IMR-90 (cell line): ENCODE measurements at regions not wholly inside any gene's neighbourhood (a gene's known extent, or its start where the extent isn't known, plus 50 kb on each side); places are given as distances from the start of the nearest gene placed in this dataset.

Experiments used
- ATAC-seq: fragments of 200-7000 bp; cut with Tn5 transposase; 2 replicates; pipeline ENCODE4 v1.9.1; 2020; ENCODE audit warnings: low read depth, mild to moderate bottlenecking, moderate library complexity
- BruUV-seq: library from RNA; stranded (reverse); fragments of 400-500 nt; replicated peaks from 2 replicates; lab custom pipeline; 2021; lab: Mats Ljungman, UMichigan
- CTCF ChIA-PET: fragments of 300-600 bp; formaldehyde crosslinking; extraction: SDS; loops from one replicate; lab custom pipeline; 2021; ENCODE audit warnings: antibody characterized with exemption; lab: Yijun Ruan, JAX
- POLR2A ChIA-PET: fragments of 300-600 bp; sonication (Branson Sonifier 250); formaldehyde crosslinking; loops from one replicate; lab custom pipeline; 2022; ENCODE audit warnings: antibody characterized with exemption; ENCODE audit not compliant: unreplicated experiment; lab: Charles Lee
- DNase-seq: peaks from one replicate; pipeline ENCODE4 v3.0.0; 2013
- H2AFZ ChIP-seq: replicated peaks from 2 replicates; pipeline ENCODE3; 2013; ENCODE audit warnings: low read length, mild to moderate bottlenecking; ENCODE audit not compliant: poor library complexity
- H2AK5ac ChIP-seq: 2 replicates; pipeline ENCODE4 v1.6.1; 2013; ENCODE audit warnings: low read depth, low read length, inconsistent platforms
- H2AK9ac ChIP-seq: replicated peaks from 2 replicates; pipeline ENCODE3; 2013; ENCODE audit warnings: mild to moderate bottlenecking, low read depth, low read length, moderate library complexity; ENCODE audit not compliant: poor library complexity
- H2BK120ac ChIP-seq: 2 replicates; pipeline ENCODE4 v1.6.1; 2013; ENCODE audit warnings: low read depth, low read length, inconsistent platforms
- H2BK15ac ChIP-seq: 3 replicates; pipeline ENCODE4 v1.6.1; 2013; ENCODE audit warnings: low read depth, low read length, inconsistent platforms
- H2BK20ac ChIP-seq: 2 replicates; pipeline ENCODE4 v1.6.1; 2013; ENCODE audit warnings: low read depth, mild to moderate bottlenecking, inconsistent platforms, low read length, moderate library complexity
- H2BK5ac ChIP-seq: 2 replicates; pipeline ENCODE4 v1.6.1; 2013; ENCODE audit warnings: mild to moderate bottlenecking, low read depth, low read length, inconsistent platforms; ENCODE audit not compliant: poor library complexity, severe bottlenecking
- H3K14ac ChIP-seq: replicated peaks from 2 replicates; pipeline ENCODE4 v1.6.1; 2013; ENCODE audit warnings: low read depth, low read length, inconsistent platforms
- H3K18ac ChIP-seq: 2 replicates; pipeline ENCODE4 v1.6.1; 2013; ENCODE audit warnings: low read depth, low read length, control low read depth
- H3K23ac ChIP-seq: 2 replicates; pipeline ENCODE4 v1.6.1; 2013; ENCODE audit warnings: low read depth, low read length, inconsistent platforms
- H3K27ac ChIP-seq: 2 replicates; pipeline ENCODE4 v1.5.1; 2013; ENCODE audit warnings: mild to moderate bottlenecking, control low read depth, low read length; ENCODE audit not compliant: insufficient read depth
- H3K27me3 ChIP-seq: 2 replicates; pipeline ENCODE4 v1.6.1; 2013; ENCODE audit warnings: low read length; ENCODE audit not compliant: control insufficient read depth, insufficient read depth
- H3K36me3 ChIP-seq: 2 replicates; pipeline ENCODE4 v1.6.1; 2013; ENCODE audit warnings: low read length, mixed read lengths; ENCODE audit not compliant: control insufficient read depth, insufficient read depth
- H3K4ac ChIP-seq: 2 replicates; pipeline ENCODE4 v1.6.1; 2013; ENCODE audit warnings: low read depth, low read length, inconsistent platforms
- H3K4me1 ChIP-seq: 2 replicates; pipeline ENCODE4 v1.6.1; 2013; ENCODE audit warnings: low read length, mixed read lengths; ENCODE audit not compliant: control insufficient read depth, insufficient read depth
- H3K4me2 ChIP-seq: 2 replicates; pipeline ENCODE4 v1.6.1; 2013; ENCODE audit warnings: low read depth, mild to moderate bottlenecking, control low read depth, low read length, moderate library complexity
- H3K4me3 ChIP-seq: 2 replicates; pipeline ENCODE4 v1.5.1; 2013; ENCODE audit warnings: low read depth, mild to moderate bottlenecking, control low read depth, low read length, moderate library complexity; ENCODE audit not compliant: insufficient read depth
- H3K56ac ChIP-seq: 2 replicates; pipeline ENCODE4 v1.6.1; 2013; ENCODE audit warnings: low read length, inconsistent platforms; ENCODE audit not compliant: insufficient read depth; ENCODE audit errors: extremely low read depth
- H3K79me1 ChIP-seq, 2 experiments: 2 replicates each; pipeline ENCODE4 v1.6.1; 2013; ENCODE audit warnings: low read length in 2 of 2, inconsistent platforms in 1 of 2, low read depth in 1 of 2
- H3K9ac ChIP-seq: 2 replicates; pipeline ENCODE4 v1.6.1; 2013; ENCODE audit warnings: low read depth, low read length, control low read depth
- H3K9me1 ChIP-seq: 2 replicates; pipeline ENCODE4 v1.6.1; 2013; ENCODE audit warnings: low read length, inconsistent platforms; ENCODE audit not compliant: insufficient read depth
- H3K9me3 ChIP-seq: 2 replicates; pipeline ENCODE4 v1.6.1; 2013; ENCODE audit warnings: low read length; ENCODE audit not compliant: control insufficient read depth, insufficient read depth
- H4K20me1 ChIP-seq: 2 replicates; pipeline ENCODE4 v1.6.1; 2013; ENCODE audit warnings: low read length, inconsistent platforms; ENCODE audit not compliant: insufficient read depth
- H4K5ac ChIP-seq: 2 replicates; pipeline ENCODE4 v1.6.1; 2013; ENCODE audit warnings: mild to moderate bottlenecking, low read depth, low read length, control low read depth
- H4K8ac ChIP-seq, 2 experiments: 2 replicates each; pipeline ENCODE4 v1.6.1; 2013; ENCODE audit warnings: low read depth in 2 of 2, low read length in 2 of 2, control low read depth in 1 of 2, inconsistent platforms in 1 of 2
- H4K91ac ChIP-seq: 2 replicates; pipeline ENCODE4 v1.6.1; 2013; ENCODE audit warnings: low read depth, low read length, inconsistent platforms; ENCODE audit not compliant: insufficient read depth
- BHLHE40 ChIP-seq: fragments of 150-350 bp; IDR thresholded peaks from 2 replicates; pipeline ENCODE4 v1.6.1; 2016; ENCODE audit warnings: mild to moderate bottlenecking, low read depth, low read length
- CEBPB ChIP-seq: IDR thresholded peaks from 2 replicates; pipeline ENCODE4 v1.6.1; 2012; ENCODE audit warnings: low read depth, low read length, improper control_type of control experiment
- MAFK ChIP-seq: IDR thresholded peaks from 2 replicates; pipeline ENCODE4 v1.6.1; 2012; ENCODE audit warnings: low read depth, low read length, improper control_type of control experiment
- POLR2A ChIP-seq: IDR thresholded peaks from 2 replicates; pipeline ENCODE4 v1.6.1; 2012; ENCODE audit warnings: mild to moderate bottlenecking, low read depth, low read length
- RFX5 ChIP-seq: IDR thresholded peaks from 2 replicates; pipeline ENCODE4 v1.8.0; 2012; ENCODE audit warnings: low read depth, mild to moderate bottlenecking, low read length, moderate library complexity
- WGBS, 2 experiments: methylation state at CpG; one replicate each; pipeline versions ENCODE4 v1.1.5 to v1.1.7; 2013; ENCODE audit warnings: missing lambda C conversion rate in 2 of 2; ENCODE audit not compliant: insufficient read length in 1 of 2; ENCODE audit errors: extremely low coverage in 2 of 2; 5-methylcytosine and 5-hydroxymethylcytosine counted together
- dilution Hi-C: fragments of 300-500 bp; cut with HindIII; formaldehyde crosslinking; loops from one replicate; pipeline ENCODE4 v1.14.3; 2018; ENCODE audit warnings: low sequenced_read_pairs; ENCODE audit not compliant: unreplicated experiment
- in situ Hi-C: fragments of 300-500 bp; cut with MboI; formaldehyde crosslinking; loops from 3 replicates; pipeline ENCODE4 v1.14.3; 2019; ENCODE audit warnings: low sequenced_read_pairs, inconsistent platforms, mixed read lengths
- intact Hi-C: fragments of 100-400 bp; cut with micrococcal nuclease; formaldehyde crosslinking; loops from 2 replicates; pipeline ENCODE4 v1.10.0; 2022

DNA sequence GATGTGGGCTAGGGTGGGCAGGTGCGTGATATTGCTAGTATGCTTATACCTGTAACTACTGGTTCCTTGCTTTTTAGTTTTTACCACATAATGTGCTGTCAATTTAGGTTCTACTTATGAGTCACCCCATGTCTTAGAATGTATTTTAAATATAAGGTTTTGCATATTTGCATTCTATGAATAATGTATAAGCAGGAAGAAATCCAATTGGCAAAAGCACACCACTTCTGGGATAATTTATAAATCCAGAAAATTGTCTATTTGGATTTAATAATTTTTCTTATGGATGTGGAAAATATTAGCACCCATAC, 421.6 kb downstream of the PCDH7 start:
- intact Hi-C loops: no loop called here
- Histone ChIP-seq H3K4me3 (no peak overlapping the region), H3K36me3 (no peaks in the 10 kb centered on the region), H2BK20ac (no peak overlapping the region), H2AK5ac (no peak overlapping the region), H2BK15ac (no peak overlapping the region), H3K4ac (no peak overlapping the region), H4K5ac (no peak overlapping the region), H4K20me1 (no peaks in the 10 kb centered on the region), H3K79me1 (no peaks in the 10 kb centered on the region), H3K27me3 (no peaks in the 10 kb centered on the region), H2AFZ (no peak overlapping the region), H3K4me1 (no peaks in the 10 kb centered on the region), H4K8ac (no peak overlapping the region), H2AK9ac (no peak overlapping the region), H3K18ac (no peak overlapping the region), H3K14ac (no peak overlapping the region), H3K4me2 (no peak overlapping the region), H3K9ac (no peak overlapping the region), H2BK5ac (no peak overlapping the region), H3K9me1 (no peaks in the 10 kb centered on the region), H3K23ac (no peak overlapping the region), H3K9me3 (no peaks in the 10 kb centered on the region), H3K56ac (no peak overlapping the region), H3K27ac (no peak overlapping the region), H4K91ac (no peak overlapping the region), H2BK120ac (no peak overlapping the region)
- ATAC-seq (no peak), DNase-seq (no peak)
- ChIA-PET CTCF (no interaction called here), POLR2A (no interaction called here)
- BruUV-seq: no TSS peak
- TF ChIP-seq MAFK (no peak), POLR2A (no peak), CEBPB (no peak), RFX5 (no peak), BHLHE40 (no peak)
- dilution Hi-C loops: no loop called here
- in situ Hi-C loops: no loop called here
- WGBS, 2 experiments: no CpG with 5 or more reads among the region's 1 CpG
